Ishikawa (cell line): ENCODE measurements at regions not wholly inside any gene's neighbourhood (a gene's known extent, or its start where the extent isn't known, plus 50 kb on each side); places are given as distances from the start of the nearest gene placed in this dataset.

ENCODE experiments used
- EGR1 ChIP-seq: IDR thresholded peaks from 2 replicates; pipeline ENCODE4 v1.6.1; 2012
- FOXM1 ChIP-seq: IDR thresholded peaks from 2 replicates; pipeline ENCODE4 v1.6.1; 2012; ENCODE audit warnings: low read depth, borderline replicate concordance
- RAD21 ChIP-seq: IDR thresholded peaks from 2 replicates; pipeline ENCODE4 v1.6.1; 2012; ENCODE audit warnings: low read depth
- ZBTB7A ChIP-seq: IDR thresholded peaks from 2 replicates; pipeline ENCODE4 v1.6.1; 2012; ENCODE audit warnings: low read depth

DNA sequence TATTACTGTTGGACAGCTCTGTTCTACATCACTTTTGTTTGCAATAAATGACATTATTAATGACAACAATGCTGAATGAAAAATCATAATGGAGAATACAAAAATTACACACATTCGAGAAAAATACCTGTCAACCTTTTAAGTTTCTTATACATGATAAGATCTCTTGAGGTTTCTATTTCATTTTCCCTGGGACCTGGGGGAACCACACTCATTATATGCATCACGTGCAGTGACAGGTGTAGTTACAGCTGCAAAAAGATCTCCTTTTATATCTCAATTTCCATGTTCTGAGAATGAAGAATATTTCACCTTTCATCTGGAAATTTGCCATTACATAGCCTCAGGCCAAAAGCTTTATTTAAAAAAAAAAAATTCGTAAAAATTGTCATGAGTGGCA lies 1347.0 kb upstream of the AGA start:
- TF ChIP-seq RAD21 (no peak), EGR1 (no peak), ZBTB7A (no peak), FOXM1 (no peak)
